HT-29 (cell line): ENCODE measurements at regions not wholly inside any gene's neighbourhood (a gene's known extent, or its start where the extent isn't known, plus 50 kb on each side); places are given as distances from the start of the nearest gene placed in this dataset.

ENCODE experiments used
- DNase-seq: peaks from one replicate; pipeline ENCODE4 v3.0.0-alpha.2; 2015; ENCODE audit warnings: low spot score

- DNase-seq = no peak
Measured at GRCh38 chrX:10288373-10288975, 131.7 kb downstream of the CLCN4 start.

GRCh38 chrX:10296576-10296975 lies 139.8 kb downstream of the CLCN4 start:
- DNase-seq = no peak

- DNase-seq = no peak
Measured at GRCh38 chrX:10310511-10310910, 153.7 kb downstream of the CLCN4 start.

- DNase-seq = no peak
Measured at GRCh38 chrX:10314530-10315104, 157.8 kb downstream of the CLCN4 start.

GRCh38 chrX:10325611-10326010 lies 168.8 kb downstream of the CLCN4 start:
- no peak for DNase-seq

GRCh38 chrX:10326578-10326977 lies 169.8 kb downstream of the CLCN4 start:
- DNase-seq = peak; percentile 6

GRCh38 chrX:10327651-10328050 lies 170.9 kb downstream of the CLCN4 start:
- no peak for DNase-seq

- DNase-seq = no peak
Measured at GRCh38 chrX:10329984-10330383, 173.2 kb downstream of the CLCN4 start.

- no peak for DNase-seq
Measured at GRCh38 chrX:10341309-10341708, 184.5 kb downstream of the CLCN4 start.

GRCh38 chrX:10350221-10350620 lies 193.4 kb downstream of the CLCN4 start:
- no peak for DNase-seq

- DNase-seq = no peak
Measured at GRCh38 chrX:10350981-10351380, 194.2 kb downstream of the CLCN4 start.

- DNase-seq = no peak
Measured at GRCh38 chrX:10352536-10352935, 195.8 kb downstream of the CLCN4 start.

- DNase-seq = no peak
Measured at GRCh38 chrX:10356979-10357378, 200.2 kb downstream of the CLCN4 start.

- DNase-seq = no peak
Measured at GRCh38 chrX:10358958-10359357, 202.2 kb downstream of the CLCN4 start.

- DNase-seq = no peak
Measured at GRCh38 chrX:10360116-10360515, 203.3 kb downstream of the CLCN4 start.

GRCh38 chrX:10365532-10366265 lies 208.9 kb downstream of the CLCN4 start:
- DNase-seq = no peak

GRCh38 chrX:10367406-10367805 lies 210.6 kb downstream of the CLCN4 start:
- DNase-seq = no peak

- DNase-seq = no peak
Measured at GRCh38 chrX:10370976-10371375, 214.2 kb downstream of the CLCN4 start.

- DNase-seq = no peak
Measured at GRCh38 chrX:10377427-10377826, 220.7 kb downstream of the CLCN4 start.

- DNase-seq = no peak
Measured at GRCh38 chrX:10379878-10380277, 223.1 kb downstream of the CLCN4 start.

- DNase-seq = no peak
Measured at GRCh38 chrX:10380300-10380699, 223.5 kb downstream of the CLCN4 start.

GRCh38 chrX:10381193-10381592 lies 224.4 kb downstream of the CLCN4 start:
- no peak for DNase-seq

GRCh38 chrX:10387011-10387410 lies 230.2 kb downstream of the CLCN4 start:
- DNase-seq = no peak
